ENCODE measurements at regions not wholly inside any gene's neighbourhood (a gene's known extent, or its start where the extent isn't known, plus 50 kb on each side); places are given as distances from the start of the nearest gene placed in this dataset.

DNA sequence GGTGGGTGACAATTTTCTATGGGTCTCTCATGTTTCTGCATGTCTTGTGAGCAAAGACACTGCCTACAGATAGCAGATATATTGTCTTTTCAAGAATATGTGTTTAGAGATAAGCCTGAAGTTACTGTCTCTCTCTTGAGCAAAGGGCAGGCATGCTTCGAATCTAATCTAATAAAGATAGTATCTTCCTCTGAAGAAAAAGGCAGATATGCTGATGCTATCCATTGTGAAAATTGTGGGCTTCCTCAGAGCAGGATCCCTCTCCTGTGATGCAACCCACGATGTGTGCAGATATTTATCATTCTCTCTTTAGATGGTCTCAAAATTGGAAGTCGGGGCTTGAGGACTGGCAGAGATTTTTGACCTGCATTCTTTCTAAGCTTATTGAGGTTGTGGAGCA lies 187.0 kb downstream of the DACT1 start:
- BruUV-seq (replicated peaks) = no TSS peak
- Histone ChIP-seq H3K36me3 (ENCODE audit: control insufficient read depth in 1 of 2, insufficient read depth in 2 of 2, low read length in 2 of 2) (no peaks in the 10 kb centered on the region), H3K4me1 (ENCODE audit: control insufficient read depth in 1 of 2, insufficient read depth in 2 of 2, low read length in 2 of 2) (peaks cover 4 to 17% of the 10 kb centered on the region in 2 experiments), H3K79me2 (ENCODE audit: insufficient read depth, low read length) (no peaks in the 10 kb centered on the region), H3K4me2 (ENCODE audit: low read length) (no peak overlapping the region), H3K9ac (ENCODE audit: low read length) (no peak overlapping the region), H3K27ac (ENCODE audit: low read depth, low read length) (no peak overlapping the region), H3K9me2 (ENCODE audit: insufficient read depth) (no peaks in the 10 kb centered on the region), H3K4me3 (replicated peaks in 1 of 2; ENCODE audit: low read depth in 1 of 2, low read length in 2 of 2) (no peak overlapping the region), H3K9me3 (ENCODE audit: control insufficient read depth in 1 of 2, insufficient read depth in 1 of 2, low read depth in 1 of 2, low read length in 2 of 2) (peaks cover 0 to 8% of the 10 kb centered on the region in 2 experiments; a peak in 1 of 4 replicates), H2AFZ (ENCODE audit: low read depth, low read length, poor library complexity, severe bottlenecking) (no peak overlapping the region), H3K27me3 (ENCODE audit: insufficient read depth, low read length) (no peaks in the 10 kb centered on the region), H4K20me1 (ENCODE audit: insufficient read depth) (no peaks in the 10 kb centered on the region)
- POLR2A ChIA-PET = no interaction called here
- DNase-seq (ENCODE audit: low read depth, low spot score) (no peak), ATAC-seq (no peak)
- RAD21 ChIA-PET (ENCODE audit: low non-redundant PET in 1 of 2, low total read pairs in 2 of 2, uncharacterized antibody in 2 of 2, unreplicated experiment in 2 of 2) = no interaction called here
- CTCF ChIA-PET = no interaction called here
- no peak for TF ChIP-seq ATF3 (IDR thresholded peaks at IDR 0.05)
- no peak for TF ChIP-seq POLR2AphosphoS5 (IDR thresholded peaks at IDR 0.05; ENCODE audit: low read depth, low read length)
- intact Hi-C loops (cut with micrococcal nuclease) = no loop called here

GRCh38 chr14:58825606-58826005 lies 187.8 kb downstream of the DACT1 start:
- intact Hi-C loops (cut with micrococcal nuclease) = no loop called here
- no peaks in the 10 kb centered on the region for H3K79me2 ChIP-seq (ENCODE audit: insufficient read depth, low read length)
- TF ChIP-seq SP1 (IDR thresholded peaks at IDR 0.05; ENCODE audit: low read depth) = no peak
- TF ChIP-seq ELF1 (IDR thresholded peaks at IDR 0.05; ENCODE audit: borderline replicate concordance, low read depth) = no peak
- TF ChIP-seq RAD21 (IDR thresholded peaks at IDR 0.05; ENCODE audit: low read depth) = no peak
- no peak for TF ChIP-seq POLR2A (IDR thresholded peaks at IDR 0.05; ENCODE audit: borderline replicate concordance, extremely low read depth, insufficient read depth, insufficient read length)
- no peak for TF ChIP-seq SRF (IDR thresholded peaks at IDR 0.05; ENCODE audit: low read depth)
- TF ChIP-seq ZBTB33 (IDR thresholded peaks at IDR 0.05; ENCODE audit: extremely low read depth, insufficient replicate concordance, low read length) = no peak
- no peak for TF ChIP-seq REST (IDR thresholded peaks at IDR 0.05; ENCODE audit: low read depth)
- TF ChIP-seq MAX (IDR thresholded peaks at IDR 0.05) = no peak
- no peak for TF ChIP-seq EZH2 (IDR thresholded peaks at IDR 0.05)
- no peak for TF ChIP-seq TCF7L2 (IDR thresholded peaks at IDR 0.05; ENCODE audit: borderline replicate concordance, extremely low read depth, insufficient read depth, insufficient read length)
- TF ChIP-seq SIN3A (IDR thresholded peaks at IDR 0.05; ENCODE audit: low read depth) = no peak
- TF ChIP-seq FOSL1 (IDR thresholded peaks at IDR 0.05; ENCODE audit: low read depth) = no peak
- TF ChIP-seq ZFX (IDR thresholded peaks at IDR 0.05) = no peak
- no peak for TF ChIP-seq EZH2phosphoT487 (IDR thresholded peaks at IDR 0.05; ENCODE audit: borderline replicate concordance)
- no peak for TF ChIP-seq CBX3 (IDR thresholded peaks at IDR 0.05; ENCODE audit: low read depth)
- no peak for TF ChIP-seq YY1 (IDR thresholded peaks at IDR 0.05; ENCODE audit: extremely low read depth, insufficient replicate concordance, low read depth, low read length)

More at GRCh38 chr14:58825606-58826005, 187.8 kb downstream of the DACT1 start:
- Histone ChIP-seq H3K4me1 (ENCODE audit: control insufficient read depth in 1 of 2, insufficient read depth in 2 of 2, low read length in 2 of 2) (peaks cover 4 to 21% of the 10 kb centered on the region in 2 experiments), H3K27me3 (ENCODE audit: insufficient read depth, low read length) (no peaks in the 10 kb centered on the region), H3K4me2 (ENCODE audit: low read length) (no peak overlapping the region), H3K36me3 (ENCODE audit: control insufficient read depth in 1 of 2, insufficient read depth in 2 of 2, low read length in 2 of 2) (no peaks in the 10 kb centered on the region), H2AFZ (ENCODE audit: low read depth, low read length, poor library complexity, severe bottlenecking) (no peak overlapping the region), H3K9me2 (ENCODE audit: insufficient read depth) (no peaks in the 10 kb centered on the region), H4K20me1 (ENCODE audit: insufficient read depth) (no peaks in the 10 kb centered on the region), H3K4me3 (replicated peaks in 1 of 2; ENCODE audit: low read depth in 1 of 2, low read length in 2 of 2) (no peak overlapping the region), H3K9ac (ENCODE audit: low read length) (no peak overlapping the region), H3K27ac (ENCODE audit: low read depth, low read length) (no peak overlapping the region), H3K9me3 (ENCODE audit: control insufficient read depth in 1 of 2, insufficient read depth in 1 of 2, low read depth in 1 of 2, low read length in 2 of 2) (peaks cover 0 to 8% of the 10 kb centered on the region in 2 experiments; a peak in 1 of 4 replicates)
- ATAC-seq (no peak), DNase-seq (ENCODE audit: low read depth, low spot score) (no peak)
- BruUV-seq (replicated peaks) = no TSS peak
- CTCF ChIA-PET = no interaction called here
- POLR2A ChIA-PET = no interaction called here
- RAD21 ChIA-PET (ENCODE audit: low non-redundant PET in 1 of 2, low total read pairs in 2 of 2, uncharacterized antibody in 2 of 2, unreplicated experiment in 2 of 2) = no interaction called here
